Choroid plexus epithelial cell (primary cell): ENCODE measurements at regions not wholly inside any gene's neighbourhood (a gene's known extent, or its start where the extent isn't known, plus 50 kb on each side); places are given as distances from the start of the nearest gene placed in this dataset.

Experiments
- DNase-seq: peaks from one replicate; pipeline ENCODE4 v3.0.0-alpha.2; 2010; ENCODE audit warnings: low read depth
- H3K4me3 ChIP-seq: 2 replicates; pipeline ENCODE4 v1.5.1; 2011; ENCODE audit warnings: low read depth, mild to moderate bottlenecking, control low read depth, low read length, moderate library complexity
- TF ChIP-seq, protein P1 (sequence below): conservative IDR thresholded peaks from 2 replicates; pipeline ENCODE4 v1.5.1; 2011; ENCODE audit warnings: low read depth, mild to moderate bottlenecking, control low read depth, inconsistent platforms, low read length, moderate library complexity

- H3K4me3 ChIP-seq, result no peak overlapping the region
- TF ChIP-seq, protein P1, sequence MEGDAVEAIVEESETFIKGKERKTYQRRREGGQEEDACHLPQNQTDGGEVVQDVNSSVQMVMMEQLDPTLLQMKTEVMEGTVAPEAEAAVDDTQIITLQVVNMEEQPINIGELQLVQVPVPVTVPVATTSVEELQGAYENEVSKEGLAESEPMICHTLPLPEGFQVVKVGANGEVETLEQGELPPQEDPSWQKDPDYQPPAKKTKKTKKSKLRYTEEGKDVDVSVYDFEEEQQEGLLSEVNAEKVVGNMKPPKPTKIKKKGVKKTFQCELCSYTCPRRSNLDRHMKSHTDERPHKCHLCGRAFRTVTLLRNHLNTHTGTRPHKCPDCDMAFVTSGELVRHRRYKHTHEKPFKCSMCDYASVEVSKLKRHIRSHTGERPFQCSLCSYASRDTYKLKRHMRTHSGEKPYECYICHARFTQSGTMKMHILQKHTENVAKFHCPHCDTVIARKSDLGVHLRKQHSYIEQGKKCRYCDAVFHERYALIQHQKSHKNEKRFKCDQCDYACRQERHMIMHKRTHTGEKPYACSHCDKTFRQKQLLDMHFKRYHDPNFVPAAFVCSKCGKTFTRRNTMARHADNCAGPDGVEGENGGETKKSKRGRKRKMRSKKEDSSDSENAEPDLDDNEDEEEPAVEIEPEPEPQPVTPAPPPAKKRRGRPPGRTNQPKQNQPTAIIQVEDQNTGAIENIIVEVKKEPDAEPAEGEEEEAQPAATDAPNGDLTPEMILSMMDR, result no peak
- peak; percentile 31 for DNase-seq
Measured at GRCh38 chr3:194757647-194758061, 72.0 kb downstream of the FAM43A start.

- H3K4me3 ChIP-seq, result no peak overlapping the region
- TF ChIP-seq, protein P1, result no peak
- DNase-seq, result no peak
Measured at GRCh38 chr3:194758716-194759115, 73.0 kb downstream of the FAM43A start.

- no peak for DNase-seq
- no peak overlapping the region for H3K4me3 ChIP-seq
- TF ChIP-seq, protein P1, result no peak
Measured at GRCh38 chr3:194760494-194761137, 74.9 kb downstream of the FAM43A start.

DNA sequence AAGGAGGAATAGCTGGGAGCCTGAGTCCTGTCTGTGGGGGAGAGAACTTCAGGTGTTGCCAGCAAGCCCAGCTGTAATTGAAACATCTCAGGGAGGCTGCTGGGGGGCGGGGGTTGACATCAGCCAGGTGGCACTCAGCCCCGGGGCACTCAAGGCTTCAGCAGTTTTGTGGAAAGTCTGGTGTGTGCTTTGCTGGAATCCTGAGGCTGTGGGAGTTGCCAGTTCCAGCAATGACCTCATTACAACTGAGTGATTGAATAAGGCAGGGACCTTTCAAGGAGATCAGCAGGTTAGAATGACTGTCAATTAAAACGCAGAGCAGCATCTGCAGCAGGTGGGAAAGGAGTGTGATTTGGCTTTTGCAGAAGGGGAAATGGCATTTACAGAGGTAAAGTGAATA is 75.7 kb downstream of the FAM43A start:
- DNase-seq, result no peak
- TF ChIP-seq, protein P1, result no peak
- no peak overlapping the region for H3K4me3 ChIP-seq

DNA sequence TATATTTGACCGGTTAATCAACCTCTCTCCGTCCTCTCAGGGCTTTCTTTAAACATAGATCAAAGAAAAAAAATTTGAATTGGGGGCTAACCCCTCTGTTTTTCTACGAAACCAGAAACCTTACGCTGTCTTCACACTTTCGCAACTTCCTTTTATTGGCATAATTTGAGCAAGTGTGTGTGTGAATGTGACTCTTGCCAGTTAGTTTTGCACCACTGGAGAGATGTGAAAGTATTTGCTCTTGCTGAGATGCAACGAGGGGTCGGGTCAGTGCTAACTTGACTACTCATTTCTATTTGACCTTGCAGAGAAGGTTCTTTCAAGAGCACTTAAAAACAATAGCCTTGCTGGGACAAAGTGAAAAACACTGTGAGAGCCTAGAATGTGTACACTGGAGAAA is 81.2 kb downstream of the FAM43A start:
- peak; percentile 74 for DNase-seq
- TF ChIP-seq, protein P1, result no peak
- no peak overlapping the region for H3K4me3 ChIP-seq

DNA sequence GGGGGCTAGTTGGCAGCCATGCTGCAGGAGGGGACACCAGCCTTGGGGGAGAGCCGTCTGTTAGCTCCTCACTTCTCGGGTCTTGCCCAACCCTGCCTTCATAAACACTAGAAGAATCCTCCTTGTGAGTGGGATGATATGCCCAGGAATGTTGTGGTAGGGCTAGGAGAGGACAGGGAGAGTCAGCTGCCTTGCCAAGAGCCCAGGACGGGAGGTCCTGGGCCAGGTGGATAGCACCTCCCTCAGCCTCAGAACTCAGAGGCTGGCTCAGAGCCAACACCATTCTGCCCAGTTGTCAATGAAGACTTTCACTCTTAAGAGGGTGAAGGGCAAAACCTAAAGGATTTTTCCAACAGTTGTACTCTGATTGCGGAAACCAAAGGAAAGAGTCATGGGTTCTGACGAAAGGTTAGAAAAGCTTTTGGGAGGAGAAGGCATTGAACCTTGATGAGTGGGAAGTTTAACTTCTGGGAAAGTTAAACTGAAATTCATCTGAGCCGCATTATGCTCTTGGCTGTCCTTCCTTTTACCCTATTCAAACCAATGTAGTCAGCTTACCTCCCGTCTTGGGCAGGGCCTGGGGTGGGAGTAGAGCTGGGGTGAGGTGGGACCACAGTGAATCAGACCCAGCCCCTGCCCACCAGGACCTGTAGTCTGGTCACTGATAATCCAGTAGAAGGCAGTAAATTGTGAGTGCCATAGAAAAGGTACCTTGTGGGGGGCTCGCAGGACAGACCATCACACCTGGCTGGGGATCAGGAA is 81.9 kb downstream of the FAM43A start:
- no peak for DNase-seq
- TF ChIP-seq, protein P1, result no peak
- H3K4me3 ChIP-seq, result no peak overlapping the region
